ENCODE measurements at regions not wholly inside any gene's neighbourhood (a gene's known extent, or its start where the extent isn't known, plus 50 kb on each side); places are given as distances from the start of the nearest gene placed in this dataset.
"Not testable (repeated sequence)": the region's sequence is repeated elsewhere in the genome, so short reads cannot be mapped to it uniquely, and the experiment has no call there.

GRCh38 chr4:92014067-92014466 lies 289.7 kb upstream of the GRID2 start:
- no peaks in the 10 kb centered on the region for H3K9me3 ChIP-seq (ENCODE audit: control insufficient read depth, insufficient read depth, low read length)
- CTCF ChIA-PET: interaction anchor here (1.0 to 1.1 kb wide), 2 partner anchors 285 to 374 kb away, joined by 3 to 4 read pairs; no protein-coding TSS in a partner anchor
- DNase-seq (ENCODE audit: low read depth, low spot score): no peak
- no peak overlapping the region for H3K27ac ChIP-seq (ENCODE audit: low read depth, low read length)
- no peak for TF ChIP-seq CTCF (IDR thresholded peaks at IDR 0.05; ENCODE audit: low read depth, low read length)
- H3K27me3 ChIP-seq (ENCODE audit: control insufficient read depth, insufficient read depth, low read length): no peaks in the 10 kb centered on the region
- POLR2A ChIA-PET: no interaction called here
- H3K4me3 ChIP-seq (ENCODE audit: low read depth, low read length): no peak overlapping the region

GRCh38 chr4:92021203-92021602 lies 282.6 kb upstream of the GRID2 start:
- no peak for DNase-seq (ENCODE audit: low read depth, low spot score)
- TF ChIP-seq CTCF (IDR thresholded peaks at IDR 0.05; ENCODE audit: low read depth, low read length): no peak
- ChIA-PET CTCF (no interaction called here), POLR2A (no interaction called here)
- H3K9me3 ChIP-seq (ENCODE audit: control insufficient read depth, insufficient read depth, low read length): no peaks in the 10 kb centered on the region
- no peaks in the 10 kb centered on the region for H3K27me3 ChIP-seq (ENCODE audit: control insufficient read depth, insufficient read depth, low read length)
- no peak overlapping the region for H3K4me3 ChIP-seq (ENCODE audit: low read depth, low read length)
- H3K27ac ChIP-seq (ENCODE audit: low read depth, low read length): no peak overlapping the region

GRCh38 chr4:92021788-92022187 lies 282.0 kb upstream of the GRID2 start:
- Histone ChIP-seq H3K9me3 (ENCODE audit: control insufficient read depth, insufficient read depth, low read length) (no peaks in the 10 kb centered on the region), H3K27me3 (ENCODE audit: control insufficient read depth, insufficient read depth, low read length) (no peaks in the 10 kb centered on the region), H3K27ac (ENCODE audit: low read depth, low read length) (no peak overlapping the region), H3K4me3 (ENCODE audit: low read depth, low read length) (no peak overlapping the region)
- CTCF ChIA-PET: no interaction called here
- TF ChIP-seq CTCF (IDR thresholded peaks at IDR 0.05; ENCODE audit: low read depth, low read length): no peak
- POLR2A ChIA-PET: no interaction called here
- DNase-seq (ENCODE audit: low read depth, low spot score): no peak

GRCh38 chr4:92028830-92029229 lies 274.9 kb upstream of the GRID2 start:
- H3K9me3 ChIP-seq (ENCODE audit: control insufficient read depth, insufficient read depth, low read length); CTCF ChIA-PET; DNase-seq (ENCODE audit: low read depth, low spot score); H3K27me3 ChIP-seq (ENCODE audit: control insufficient read depth, insufficient read depth, low read length); H3K4me3 ChIP-seq (ENCODE audit: low read depth, low read length); POLR2A ChIA-PET; H3K27ac ChIP-seq (ENCODE audit: low read depth, low read length): not testable (repeated sequence)

GRCh38 chr4:92031825-92032224 lies 271.9 kb upstream of the GRID2 start:
- H3K4me3 ChIP-seq (ENCODE audit: low read depth, low read length): no peak overlapping the region
- CTCF ChIA-PET: no interaction called here
- POLR2A ChIA-PET: no interaction called here
- no peaks in the 10 kb centered on the region for H3K9me3 ChIP-seq (ENCODE audit: control insufficient read depth, insufficient read depth, low read length)
- H3K27ac ChIP-seq (ENCODE audit: low read depth, low read length): no peak overlapping the region
- no peak for DNase-seq (ENCODE audit: low read depth, low spot score)
- no peaks in the 10 kb centered on the region for H3K27me3 ChIP-seq (ENCODE audit: control insufficient read depth, insufficient read depth, low read length)
- TF ChIP-seq CTCF (IDR thresholded peaks at IDR 0.05; ENCODE audit: low read depth, low read length): no peak

GRCh38 chr4:92035666-92036065 lies 268.1 kb upstream of the GRID2 start:
- Histone ChIP-seq H3K4me3 (ENCODE audit: low read depth, low read length) (no peak overlapping the region), H3K27me3 (ENCODE audit: control insufficient read depth, insufficient read depth, low read length) (no peaks in the 10 kb centered on the region), H3K9me3 (ENCODE audit: control insufficient read depth, insufficient read depth, low read length) (no peaks in the 10 kb centered on the region), H3K27ac (ENCODE audit: low read depth, low read length) (no peak overlapping the region)
- no peak for TF ChIP-seq CTCF (IDR thresholded peaks at IDR 0.05; ENCODE audit: low read depth, low read length)
- ChIA-PET POLR2A (no interaction called here), CTCF (interaction anchor here (1.4 kb wide), 1 partner anchor 263 kb away, joined by 4 read pairs; no protein-coding TSS in a partner anchor)
- no peak for DNase-seq (ENCODE audit: low read depth, low spot score)

All from AG04450 (cell line).